MV-4-11 (cell line): ENCODE measurements at regions not wholly inside any gene's neighbourhood (a gene's known extent, or its start where the extent isn't known, plus 50 kb on each side); places are given as distances from the start of the nearest gene placed in this dataset.
"Not testable (repeated sequence)": the region's sequence is repeated elsewhere in the genome, so short reads cannot be mapped to it uniquely, and the experiment has no call there.

ENCODE experiments used
- DNase-seq: peaks from one replicate; lab custom pipeline; 2025; lab: John Stamatoyannopoulos, UW

GRCh38 chr3:82020282-82020681 lies 258.8 kb upstream of the GBE1 start:
- no peak for DNase-seq

GRCh38 chr3:82015241-82015640 lies 253.8 kb upstream of the GBE1 start:
- no peak for DNase-seq

- DNase-seq: no peak
These were observed 251.3 kb upstream of the GBE1 start for GRCh38 chr3:82012775-82013174.

DNA sequence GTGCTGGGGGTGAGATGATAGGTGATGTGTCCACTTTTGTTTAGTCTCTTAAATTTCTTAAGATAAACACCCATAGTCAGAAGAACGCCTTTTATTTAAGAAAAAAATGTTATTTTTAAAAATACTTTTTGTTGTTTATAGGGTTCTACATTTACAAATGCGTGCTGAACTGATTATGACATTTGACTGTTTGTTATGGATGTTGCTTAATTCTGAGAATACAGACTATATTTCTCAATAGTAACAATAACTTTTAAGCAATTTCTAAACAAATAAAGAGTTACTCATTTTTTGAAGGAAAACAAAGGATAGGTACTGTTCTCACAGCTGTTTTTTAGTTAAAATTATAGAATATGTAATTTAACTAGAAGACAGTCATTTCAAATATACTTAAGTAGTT lies 249.9 kb upstream of the GBE1 start:
- no peak for DNase-seq

DNA sequence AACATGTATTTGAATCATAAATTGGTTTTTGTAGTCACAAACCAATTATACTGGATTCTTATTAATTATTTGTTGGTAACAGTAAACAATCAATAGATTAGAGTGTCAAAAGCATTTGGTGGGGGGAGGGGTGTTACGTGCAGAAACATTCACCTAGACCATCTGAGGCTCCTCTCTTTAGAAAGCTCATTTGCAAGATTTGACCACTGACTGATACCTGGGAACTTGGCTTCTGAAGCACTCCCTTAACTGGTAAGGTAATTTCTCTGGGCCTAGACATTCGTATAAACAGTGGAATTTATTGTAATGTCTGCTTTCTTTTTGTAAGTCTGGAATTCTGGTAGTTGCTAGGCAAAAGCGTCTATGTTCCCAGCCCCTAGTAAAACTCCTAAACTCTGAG lies 243.8 kb upstream of the GBE1 start:
- DNase-seq: no peak

- no peak for DNase-seq
These were observed 242.8 kb upstream of the GBE1 start for GRCh38 chr3:82004266-82004665.

- DNase-seq: no peak
These were observed 241.7 kb upstream of the GBE1 start for GRCh38 chr3:82002986-82003642.

DNA sequence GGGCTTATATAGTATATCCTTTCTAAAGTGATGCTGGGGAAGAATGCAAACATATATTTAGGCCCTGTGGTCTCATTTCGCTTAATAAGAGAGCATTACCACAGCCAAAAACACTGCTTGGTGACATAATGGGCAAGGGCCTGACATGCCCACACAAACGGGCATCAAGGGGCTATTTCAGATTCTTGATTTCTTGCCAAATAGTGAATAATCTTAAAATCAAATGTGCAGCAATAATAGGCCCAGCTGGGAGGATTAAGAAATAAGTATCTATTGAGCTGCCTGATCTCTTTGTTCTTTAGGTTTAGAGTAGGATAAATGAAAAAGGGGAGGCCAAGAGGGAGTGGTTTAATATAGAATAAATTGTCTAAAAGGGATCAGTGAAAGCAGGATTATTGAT lies 241.0 kb upstream of the GBE1 start:
- no peak for DNase-seq

- no peak for DNase-seq
These were observed 240.0 kb upstream of the GBE1 start for GRCh38 chr3:82001276-82001923.

DNA sequence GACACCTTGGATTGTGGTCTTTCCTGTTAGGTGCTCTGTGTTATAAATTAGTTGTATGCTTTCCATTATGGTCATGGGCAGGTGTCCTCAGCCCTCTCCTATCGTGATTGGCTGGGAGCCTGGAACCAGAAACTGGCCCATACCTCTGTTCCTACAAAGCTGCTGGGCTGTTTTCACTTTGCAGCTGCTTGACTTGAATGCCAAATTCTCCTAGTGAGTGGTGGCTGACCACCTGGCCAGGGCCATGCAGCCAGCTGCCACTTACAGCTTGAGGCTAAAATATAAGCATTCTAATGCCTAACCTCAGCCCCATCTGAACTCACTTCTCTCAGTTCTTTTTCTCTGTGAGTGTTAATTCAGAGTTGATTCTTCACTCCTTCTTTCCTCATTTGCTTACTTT lies 239.3 kb upstream of the GBE1 start:
- DNase-seq: no peak

- DNase-seq: no peak
These were observed 238.9 kb upstream of the GBE1 start for GRCh38 chr3:82000350-82000749.

- DNase-seq: no peak
These were observed 237.5 kb upstream of the GBE1 start for GRCh38 chr3:81998907-81999306.

- no peak for DNase-seq
These were observed 236.8 kb upstream of the GBE1 start for GRCh38 chr3:81998139-81998755.

DNA sequence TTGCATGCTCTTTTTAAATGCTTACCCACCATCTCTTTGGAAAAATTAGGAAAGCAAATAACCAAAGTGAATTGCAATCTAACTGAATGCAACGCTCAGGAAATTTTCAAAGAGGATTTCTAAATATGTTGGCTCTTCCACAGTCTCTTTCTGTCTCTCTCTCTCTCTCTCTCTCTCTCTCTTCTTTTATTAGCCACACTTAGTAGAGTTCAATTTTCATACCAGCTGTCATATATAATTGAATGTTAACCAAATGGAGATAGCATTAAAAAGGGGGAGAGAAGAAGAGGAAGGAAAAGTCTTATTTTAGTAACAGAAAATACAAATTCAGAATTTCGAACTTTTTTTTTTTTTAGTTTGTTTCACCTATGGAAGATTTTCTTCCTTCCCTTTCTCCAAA lies 235.9 kb upstream of the GBE1 start:
- DNase-seq: no peak

DNA sequence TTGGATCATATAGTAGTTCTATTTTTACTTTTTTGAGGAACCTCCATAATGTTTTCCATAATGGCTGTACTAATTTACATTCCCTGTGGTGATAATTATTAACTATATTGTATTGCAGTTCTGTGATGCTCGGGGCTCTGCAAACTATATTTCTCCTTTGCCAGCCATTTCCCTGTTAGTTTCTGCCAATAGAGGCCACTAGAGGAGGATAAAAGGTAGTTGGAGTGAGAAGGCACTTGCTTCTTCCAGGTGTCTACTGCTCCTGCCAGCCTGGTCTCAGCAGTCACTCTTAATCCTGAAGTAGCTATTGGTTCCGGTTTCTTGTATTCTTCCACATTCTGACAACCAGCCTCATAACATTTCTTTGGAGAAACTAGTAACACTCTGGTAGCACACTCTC lies 233.9 kb upstream of the GBE1 start:
- DNase-seq: no peak

- no peak for DNase-seq
These were observed 228.3 kb upstream of the GBE1 start for GRCh38 chr3:81989758-81990157.

DNA sequence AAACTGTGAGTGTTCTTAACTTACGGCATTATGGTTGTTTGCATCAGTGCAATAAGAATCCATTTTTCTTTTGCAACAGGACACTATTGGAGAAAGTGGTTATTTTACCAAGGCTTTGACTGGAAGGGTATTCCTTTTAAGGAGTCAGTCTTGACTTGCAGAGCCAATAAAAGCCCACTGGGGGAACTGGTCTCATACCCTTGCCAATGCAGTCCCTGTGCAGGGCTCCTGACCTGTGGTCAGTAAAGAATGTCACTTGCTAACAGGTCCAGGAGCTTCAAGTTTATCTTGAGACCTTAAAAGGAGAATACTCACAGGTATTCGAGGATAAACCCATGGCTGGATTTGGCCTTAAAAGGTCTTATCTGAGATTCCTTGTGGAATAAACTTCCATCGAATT lies 227.8 kb upstream of the GBE1 start:
- no peak for DNase-seq

GRCh38 chr3:81987412-81987811 lies 226.0 kb upstream of the GBE1 start:
- DNase-seq: not testable (repeated sequence)

- DNase-seq: no peak
These were observed 224.7 kb upstream of the GBE1 start for GRCh38 chr3:81985996-81986723.

DNA sequence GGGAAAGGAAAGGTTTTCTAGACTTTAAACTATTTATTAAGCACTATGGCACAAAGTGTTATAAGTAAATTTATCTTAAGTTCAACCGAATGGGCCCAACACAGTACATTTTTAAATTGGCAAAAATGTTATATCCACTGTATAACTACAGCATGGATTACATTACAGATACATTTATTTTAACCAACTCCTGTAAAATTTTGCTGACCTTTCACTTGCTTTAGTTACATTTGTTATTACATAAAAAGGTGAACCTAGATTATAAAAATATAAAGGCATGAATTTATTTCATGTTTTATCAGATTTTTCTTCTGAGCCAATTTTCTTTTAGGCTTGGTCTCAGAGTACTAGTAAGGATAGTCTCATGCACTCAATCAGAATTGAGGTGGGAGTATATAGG lies 221.9 kb upstream of the GBE1 start:
- no peak for DNase-seq

- DNase-seq: no peak
These were observed 219.4 kb upstream of the GBE1 start for GRCh38 chr3:81980596-81981494.

DNA sequence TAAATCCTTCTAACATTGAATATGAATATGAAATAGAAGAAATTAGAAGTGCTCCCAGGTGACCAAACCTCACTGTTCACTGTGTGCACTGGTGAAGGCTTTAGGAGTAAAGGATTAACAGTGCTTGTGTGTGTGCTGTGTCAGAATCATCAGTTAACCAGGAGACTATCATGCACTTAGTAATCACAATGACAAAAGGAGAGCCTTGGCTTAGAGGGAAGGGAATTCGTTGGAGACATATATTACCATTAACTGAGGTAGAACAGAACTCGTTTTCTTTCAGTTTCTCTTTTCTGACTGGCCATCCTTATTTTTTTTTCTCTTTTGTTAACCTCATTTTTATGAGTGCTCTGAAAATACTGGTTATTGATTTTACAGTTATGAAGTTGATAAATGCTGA lies 213.3 kb upstream of the GBE1 start:
- DNase-seq: no peak
